CD14-positive monocyte (primary cell): ENCODE measurements at regions not wholly inside any gene's neighbourhood (a gene's known extent, or its start where the extent isn't known, plus 50 kb on each side); places are given as distances from the start of the nearest gene placed in this dataset.

ENCODE experiments used
- DNase-seq, 3 donors: peaks; one replicate each; pipeline ENCODE4 v3.0.0-alpha.2; 2011 to 2022
- H2AFZ ChIP-seq: 2 replicates; pipeline ENCODE4 v1.6.0; 2012; ENCODE audit warnings: mild to moderate bottlenecking, low read depth, low read length, inconsistent platforms; ENCODE audit not compliant: insufficient read depth, poor library complexity, severe bottlenecking
- H3K27ac ChIP-seq, 2 donors: 1 replicate in 1 of 2; 2 replicates in 1 of 2; pipeline ENCODE4 v1.5.1; 2012 to 2013; ENCODE audit warnings: low read length in 2 of 2, control low read depth in 1 of 2, inconsistent platforms in 1 of 2, low read depth in 1 of 2, mild to moderate bottlenecking in 1 of 2
- H3K27me3 ChIP-seq, 2 donors: one replicate each; pipeline versions ENCODE4 v1.6.0 to v1.6.1; 2011 to 2013; ENCODE audit warnings: low read length in 2 of 2; ENCODE audit not compliant: control insufficient read depth in 2 of 2, insufficient read depth in 2 of 2
- H3K36me3 ChIP-seq, 2 donors: replicated peaks in 1 of 2; 1 replicate in 1 of 2; 2 replicates in 1 of 2; pipeline versions ENCODE4 v1.5.1 to v1.6.1; 2012 to 2013; ENCODE audit warnings: low read length in 2 of 2, control low read depth in 1 of 2, inconsistent platforms in 1 of 2, mild to moderate bottlenecking in 1 of 2; ENCODE audit not compliant: insufficient read depth in 2 of 2, control insufficient read depth in 1 of 2
- H3K4me1 ChIP-seq, 2 donors: 1 replicate in 1 of 2; 2 replicates in 1 of 2; pipeline versions ENCODE4 v1.5.1 to v1.6.1; 2012 to 2013; ENCODE audit warnings: low read length in 2 of 2, control low read depth in 1 of 2, inconsistent platforms in 1 of 2, mild to moderate bottlenecking in 1 of 2, moderate library complexity in 1 of 2; ENCODE audit not compliant: insufficient read depth in 2 of 2, control insufficient read depth in 1 of 2
- H3K4me2 ChIP-seq: replicated peaks from 2 replicates; pipeline ENCODE3; 2012; ENCODE audit warnings: low read length, moderate library complexity, mild to moderate bottlenecking; ENCODE audit not compliant: poor library complexity, severe bottlenecking; ENCODE audit errors: extremely low read depth
- H3K4me3 ChIP-seq, 3 experiments: fragments of 200-600 bp in 1 of 3; sonication (generic) in 1 of 3; replicated peaks in 1 of 3; 1 replicate in 2 of 3; 2 replicates in 1 of 3; pipeline ENCODE4 v1.5.1; 2011 to 2013; ENCODE audit warnings: low read length in 3 of 3, mild to moderate bottlenecking in 3 of 3, control low read depth in 2 of 3, low read depth in 2 of 3, inconsistent platforms in 1 of 3, moderate library complexity in 1 of 3
- H3K79me2 ChIP-seq: 2 replicates; pipeline ENCODE4 v1.6.0; 2012; ENCODE audit warnings: mild to moderate bottlenecking, control low read depth, inconsistent platforms, low read length, moderate library complexity; ENCODE audit not compliant: insufficient read depth
- H3K9ac ChIP-seq: 2 replicates; pipeline ENCODE4 v1.6.0; 2017; ENCODE audit warnings: low read length, mild to moderate bottlenecking; ENCODE audit not compliant: insufficient read depth, poor library complexity, severe bottlenecking
- H3K9me3 ChIP-seq, 2 donors: replicated peaks in 1 of 2; 1 replicate in 1 of 2; 2 replicates in 1 of 2; pipeline versions ENCODE4 v1.5.1 to v1.6.1; 2012 to 2013; ENCODE audit warnings: low read length in 2 of 2, control low read depth in 1 of 2; ENCODE audit not compliant: control insufficient read depth in 1 of 2, insufficient read depth in 1 of 2
- H4K20me1 ChIP-seq: 2 replicates; pipeline ENCODE4 v1.6.0; 2012; ENCODE audit warnings: mild to moderate bottlenecking, low read length, control low read depth, moderate library complexity; ENCODE audit not compliant: insufficient read depth
- H3K27ac Mint-ChIP-seq, 7 donors: one replicate each; pipeline ENCODE4 v1.8.0; 2020; ENCODE audit warnings: mild to moderate bottlenecking in 7 of 7, mixed read lengths in 7 of 7, moderate library complexity in 6 of 7, inconsistent platforms in 2 of 7
- H3K27me3 Mint-ChIP-seq, 3 donors: one replicate each; pipeline ENCODE4 v1.8.0; 2021 to 2022; ENCODE audit warnings: low read depth in 3 of 3, mild to moderate bottlenecking in 3 of 3, mixed read lengths in 3 of 3, moderate library complexity in 3 of 3, inconsistent platforms in 1 of 3
- H3K36me3 Mint-ChIP-seq, 2 donors: one replicate each; pipeline ENCODE4 v1.8.0; 2020; ENCODE audit warnings: mixed read lengths in 2 of 2, inconsistent platforms in 1 of 2, mild to moderate bottlenecking in 1 of 2
- H3K4me1 Mint-ChIP-seq: one replicate; pipeline ENCODE4 v1.8.0; 2020; ENCODE audit warnings: mild to moderate bottlenecking, mixed read lengths
- H3K4me3 Mint-ChIP-seq, 2 donors: one replicate each; pipeline ENCODE4 v1.8.0; 2020; ENCODE audit warnings: mild to moderate bottlenecking in 2 of 2, mixed read lengths in 2 of 2, moderate library complexity in 1 of 2
- H3K9me3 Mint-ChIP-seq, 7 donors: one replicate each; pipeline ENCODE4 v1.8.0; 2020 to 2022; ENCODE audit warnings: mixed read lengths in 7 of 7, mild to moderate bottlenecking in 6 of 7, moderate library complexity in 6 of 7, inconsistent platforms in 2 of 7
- CTCF ChIP-seq: fragments of 200-600 bp; IDR thresholded peaks from one replicate; pipeline ENCODE4 v1.8.0; 2022; ENCODE audit warnings: antibody characterized with exemption, mild to moderate bottlenecking
- WGBS: methylation state at CpG from one replicate; pipeline ENCODE4 v1.1.5; 2013; ENCODE audit warnings: missing lambda C conversion rate; ENCODE audit not compliant: insufficient coverage; 5-methylcytosine and 5-hydroxymethylcytosine counted together
- intact Hi-C, 2 donors: fragments of 100-400 bp; cut with micrococcal nuclease; formaldehyde crosslinking; loops; one replicate each; pipeline versions ENCODE4 v1.15.0 to v1.15.1; 2023

- Mint-ChIP-seq H3K9me3 (peaks cover 1 to 9% (median 4%) of the 10 kb centered on the region in 7 donors), H3K27ac (no peak overlapping the region), H3K36me3 (no peaks in the 10 kb centered on the region), H3K27me3 (peaks cover 0 to 1% (median 0%) of the 10 kb centered on the region in 3 donors), H3K4me1 (no peaks in the 10 kb centered on the region), H3K4me3 (no peak overlapping the region)
- Histone ChIP-seq H3K4me2 (no peak overlapping the region), H2AFZ (no peak overlapping the region), H3K9ac (no peak overlapping the region), H3K79me2 (no peaks in the 10 kb centered on the region), H3K4me1 (no peaks in the 10 kb centered on the region), H3K9me3 (peaks cover 7 to 12% of the 10 kb centered on the region in 2 donors), H3K36me3 (no peaks in the 10 kb centered on the region), H4K20me1 (no peaks in the 10 kb centered on the region), H3K4me3 (no peak overlapping the region), H3K27me3 (no peaks in the 10 kb centered on the region), H3K27ac (no peak overlapping the region)
- TF ChIP-seq CTCF, result no peak
- intact Hi-C loops, result no loop called here
- DNase-seq, result no peak
- 92% methylated on average over 5 of the region's 6 CpGs for whole genome bisulfite sequencing
Observed at GRCh38 chr7:52609511-52609910, 425.9 kb upstream of the POM121L12 start.

- Histone ChIP-seq H3K27me3 (no peaks in the 10 kb centered on the region), H3K9ac (no peak overlapping the region), H3K4me2 (no peak overlapping the region), H3K4me1 (no peaks in the 10 kb centered on the region), H4K20me1 (no peaks in the 10 kb centered on the region), H3K9me3 (peaks cover 0 to 21% of the 10 kb centered on the region in 2 donors), H3K4me3 (no peak overlapping the region), H2AFZ (no peak overlapping the region), H3K36me3 (no peaks in the 10 kb centered on the region), H3K79me2 (no peaks in the 10 kb centered on the region), H3K27ac (no peak overlapping the region)
- Mint-ChIP-seq H3K27ac (no peak overlapping the region), H3K36me3 (no peaks in the 10 kb centered on the region), H3K4me1 (no peaks in the 10 kb centered on the region), H3K9me3 (peaks cover 0 to 11% (median 6%) of the 10 kb centered on the region in 7 donors), H3K27me3 (peaks cover 0 to 2% (median 0%) of the 10 kb centered on the region in 3 donors), H3K4me3 (no peak overlapping the region)
- WGBS, result 83% methylated on average over 2 of the region's 3 CpGs
- DNase-seq, result no peak
- TF ChIP-seq CTCF, result no peak
- intact Hi-C loops, result no loop called here
Observed at GRCh38 chr7:52592698-52593097, 442.7 kb upstream of the POM121L12 start.
